Tibial nerve (tissue), 4 donors: ENCODE measurements at regions not wholly inside any gene's neighbourhood (a gene's known extent, or its start where the extent isn't known, plus 50 kb on each side); places are given as distances from the start of the nearest gene placed in this dataset.

Source experiments
- CTCF ChIP-seq, 5 experiments: fragments of 200-600 bp in 3 of 5; fragments of 450-650 bp in 2 of 5; sonication (generic) in 3 of 5; IDR thresholded peaks; one replicate each; pipeline ENCODE4 v1.5.1; 2016 to 2019; ENCODE audit warnings: antibody characterized with exemption in 5 of 5, mild to moderate bottlenecking in 3 of 5, moderate library complexity in 2 of 5
- EP300 ChIP-seq, 2 donors: sonication (generic); formaldehyde crosslinking; IDR thresholded peaks; one replicate each; pipeline ENCODE4 v1.6.1; 2017; ENCODE audit warnings: antibody characterized with exemption in 2 of 2, mild to moderate bottlenecking in 1 of 2

GRCh38 chrX:155767051-155767875, 113.9 kb upstream of the VAMP7 start:
- TF ChIP-seq CTCF (IDR thresholded peaks at IDR 0.05) (no peak), EP300 (IDR thresholded peaks at IDR 0.05) (no peak)
